Progenitor cell of endocrine pancreas (in vitro differentiated cells): ENCODE measurements at regions not wholly inside any gene's neighbourhood (a gene's known extent, or its start where the extent isn't known, plus 50 kb on each side); places are given as distances from the start of the nearest gene placed in this dataset.

Experiments
- DNase-seq: peaks from one replicate; pipeline ENCODE4 v3.0.0; 2021; ENCODE audit warnings: low spot score; ENCODE audit not compliant: unreplicated experiment
- H3K27ac Mint-ChIP-seq: 2 replicates; pipeline ENCODE4 v1.8.0; 2021; ENCODE audit warnings: mild to moderate bottlenecking, moderate library complexity, mixed read lengths
- H3K27me3 Mint-ChIP-seq: 2 replicates; pipeline ENCODE4 v1.8.0; 2021; ENCODE audit warnings: mixed read lengths
- H3K36me3 Mint-ChIP-seq: 2 replicates; pipeline ENCODE4 v1.8.0; 2022; ENCODE audit warnings: mixed read lengths; ENCODE audit not compliant: insufficient read depth
- H3K4me1 Mint-ChIP-seq: 2 replicates; pipeline ENCODE4 v1.8.0; 2021; ENCODE audit warnings: low read depth, mixed read lengths
- H3K4me3 Mint-ChIP-seq: 2 replicates; pipeline ENCODE4 v1.8.0; 2021; ENCODE audit warnings: low read depth, mild to moderate bottlenecking, moderate library complexity, mixed read lengths
- H3K9me3 Mint-ChIP-seq: 2 replicates; pipeline ENCODE4 v1.8.0; 2021; ENCODE audit warnings: low read depth, mixed read lengths
- CTCF ChIP-seq: fragments of 200-600 bp; sonication (generic); IDR thresholded peaks from one replicate; pipeline ENCODE4 v1.5.0; 2021; ENCODE audit warnings: antibody characterized with exemption, mild to moderate bottlenecking; ENCODE audit not compliant: unreplicated experiment

- no peak for TF ChIP-seq CTCF
- no peak overlapping the region for H3K27ac Mint-ChIP-seq
- H3K4me3 Mint-ChIP-seq, result no peak overlapping the region
- no peaks in the 10 kb centered on the region for H3K4me1 Mint-ChIP-seq
- H3K36me3 Mint-ChIP-seq, result no peaks in the 10 kb centered on the region
- DNase-seq, result no peak
- no peaks in the 10 kb centered on the region for H3K27me3 Mint-ChIP-seq
- H3K9me3 Mint-ChIP-seq, result no peaks in the 10 kb centered on the region
Measured at GRCh38 chr6:82772851-82773717, 292.6 kb downstream of the UBE3D start.

GRCh38 chr6:82775361-82775760 lies 290.3 kb downstream of the UBE3D start:
- Mint-ChIP-seq H3K4me1 (no peaks in the 10 kb centered on the region), H3K27me3 (no peaks in the 10 kb centered on the region), H3K27ac (no peak overlapping the region), H3K9me3 (no peaks in the 10 kb centered on the region), H3K4me3 (no peak overlapping the region), H3K36me3 (no peaks in the 10 kb centered on the region)
- no peak for TF ChIP-seq CTCF
- DNase-seq, result no peak

GRCh38 chr6:82775981-82776380 lies 289.7 kb downstream of the UBE3D start:
- H3K4me3 Mint-ChIP-seq, result no peak overlapping the region
- H3K9me3 Mint-ChIP-seq, result no peaks in the 10 kb centered on the region
- no peaks in the 10 kb centered on the region for H3K4me1 Mint-ChIP-seq
- TF ChIP-seq CTCF, result no peak
- DNase-seq, result no peak
- H3K27ac Mint-ChIP-seq, result no peak overlapping the region
- H3K36me3 Mint-ChIP-seq, result no peaks in the 10 kb centered on the region
- H3K27me3 Mint-ChIP-seq, result no peaks in the 10 kb centered on the region

- no peak for TF ChIP-seq CTCF
- DNase-seq, result no peak
- no peak overlapping the region for H3K27ac Mint-ChIP-seq
- H3K4me1 Mint-ChIP-seq, result no peaks in the 10 kb centered on the region
- H3K4me3 Mint-ChIP-seq, result no peak overlapping the region
- H3K36me3 Mint-ChIP-seq, result no peaks in the 10 kb centered on the region
- no peaks in the 10 kb centered on the region for H3K9me3 Mint-ChIP-seq
- H3K27me3 Mint-ChIP-seq, result no peaks in the 10 kb centered on the region
Measured at GRCh38 chr6:82779041-82779440, 286.6 kb downstream of the UBE3D start.

- TF ChIP-seq CTCF, result no peak
- Mint-ChIP-seq H3K27ac (no peak overlapping the region), H3K9me3 (no peaks in the 10 kb centered on the region), H3K27me3 (no peaks in the 10 kb centered on the region), H3K36me3 (no peaks in the 10 kb centered on the region), H3K4me1 (no peaks in the 10 kb centered on the region), H3K4me3 (no peak overlapping the region)
- DNase-seq, result no peak
Measured at GRCh38 chr6:82780334-82780733, 285.3 kb downstream of the UBE3D start.
